NCI-H2196 treated with DMSO at 0.1 percent for 48 hours (cell line): ENCODE measurements at regions not wholly inside any gene's neighbourhood (a gene's known extent, or its start where the extent isn't known, plus 50 kb on each side); places are given as distances from the start of the nearest gene placed in this dataset.
"Not testable (repeated sequence)": the region's sequence is repeated elsewhere in the genome, so short reads cannot be mapped to it uniquely, and the experiment has no call there.

Source experiments
- DNase-seq: peaks from one replicate; lab custom pipeline; 2025; ENCODE audit not compliant: unreplicated experiment; lab: John Stamatoyannopoulos, UW

DNA sequence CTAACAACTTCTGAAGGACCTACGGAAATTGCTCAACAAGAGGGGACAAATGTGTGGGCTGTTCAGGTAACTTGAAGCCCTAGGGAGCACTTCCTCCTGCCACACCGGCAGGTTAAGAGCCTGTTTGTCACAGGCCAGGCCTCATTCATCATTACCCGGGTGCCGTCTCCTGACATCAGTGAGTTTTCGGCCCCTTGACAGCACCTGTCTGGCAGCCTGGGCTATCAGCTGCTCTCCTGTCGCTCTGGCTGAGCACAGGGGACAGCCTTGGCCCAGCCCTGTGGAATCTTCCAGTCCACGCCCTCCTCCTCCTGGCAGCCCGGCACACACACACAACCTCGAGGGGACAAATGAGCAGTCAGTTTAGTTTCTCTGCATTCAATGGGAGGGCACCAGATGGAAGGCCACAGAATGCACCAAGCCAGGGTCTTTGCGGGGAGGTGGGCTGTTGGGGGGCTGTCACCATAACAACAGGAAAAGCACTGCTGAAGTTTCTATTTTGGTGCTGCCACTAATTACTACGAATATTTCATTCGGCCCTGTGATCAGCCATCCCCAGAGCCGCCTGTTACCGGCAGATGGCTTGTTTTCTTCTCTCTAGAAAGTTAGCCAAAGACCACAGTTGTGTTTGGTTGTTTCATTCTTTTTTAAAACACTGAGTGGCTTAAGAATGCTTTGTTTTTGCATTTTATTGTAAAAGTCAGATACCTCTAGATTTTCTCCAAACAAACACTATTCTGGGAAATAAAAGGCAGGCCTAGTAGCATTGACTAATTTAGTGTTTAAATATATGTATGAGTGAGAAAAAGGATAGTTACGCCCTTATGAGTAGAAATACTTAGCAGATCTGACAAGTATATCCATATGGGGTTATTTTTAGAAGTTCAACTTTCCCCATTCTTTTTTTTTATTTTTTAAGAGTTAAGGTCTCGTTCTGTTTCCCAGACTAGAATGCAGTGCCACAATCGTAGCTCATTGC is 189.9 kb upstream of the NDUFV2 start:
- no peak for DNase-seq

- DNase-seq = not testable (repeated sequence)
Observed at GRCh38 chr18:8913606-8914403, 188.7 kb upstream of the NDUFV2 start.

DNA sequence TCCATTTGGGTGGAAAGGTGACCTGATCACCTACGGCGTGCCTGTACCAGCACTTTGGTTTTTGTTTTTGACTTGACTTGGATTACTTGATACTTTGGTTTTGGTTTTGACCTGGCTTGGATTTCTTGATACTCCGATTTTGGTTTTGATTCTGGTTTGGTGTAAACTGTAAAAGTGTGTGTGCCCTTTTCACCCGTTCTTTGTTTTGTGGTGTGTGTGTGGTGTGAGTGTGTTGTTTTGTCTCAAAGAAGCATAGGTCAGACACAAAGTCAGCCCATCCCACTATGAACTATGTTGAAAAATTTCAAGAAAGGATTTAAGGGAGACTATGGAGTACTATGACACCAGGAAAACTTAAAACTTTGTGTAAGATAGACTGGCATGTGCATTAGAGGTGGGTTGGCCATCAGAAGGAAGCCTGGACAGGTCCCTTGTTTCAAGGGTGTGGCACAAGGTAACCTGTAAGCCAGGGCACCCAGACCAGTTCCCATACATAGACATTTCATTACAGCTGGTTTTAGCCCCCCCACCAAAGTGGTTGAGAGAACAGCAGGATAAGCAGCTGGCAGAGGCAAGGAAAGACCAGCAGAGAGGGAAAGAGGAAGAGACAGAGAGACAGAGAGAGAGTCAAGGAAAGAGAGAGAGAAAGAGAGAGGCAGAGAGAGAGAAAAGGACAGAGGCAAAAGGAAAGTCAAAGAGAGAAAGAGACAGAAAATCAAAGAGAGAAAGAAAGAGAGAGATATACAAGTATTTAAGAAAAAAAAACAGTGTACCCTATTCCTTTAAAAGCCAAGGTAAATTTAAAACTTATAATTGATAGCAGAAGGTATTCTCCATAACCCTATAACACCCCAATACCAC is 187.9 kb upstream of the NDUFV2 start:
- DNase-seq = not testable (repeated sequence)

DNA sequence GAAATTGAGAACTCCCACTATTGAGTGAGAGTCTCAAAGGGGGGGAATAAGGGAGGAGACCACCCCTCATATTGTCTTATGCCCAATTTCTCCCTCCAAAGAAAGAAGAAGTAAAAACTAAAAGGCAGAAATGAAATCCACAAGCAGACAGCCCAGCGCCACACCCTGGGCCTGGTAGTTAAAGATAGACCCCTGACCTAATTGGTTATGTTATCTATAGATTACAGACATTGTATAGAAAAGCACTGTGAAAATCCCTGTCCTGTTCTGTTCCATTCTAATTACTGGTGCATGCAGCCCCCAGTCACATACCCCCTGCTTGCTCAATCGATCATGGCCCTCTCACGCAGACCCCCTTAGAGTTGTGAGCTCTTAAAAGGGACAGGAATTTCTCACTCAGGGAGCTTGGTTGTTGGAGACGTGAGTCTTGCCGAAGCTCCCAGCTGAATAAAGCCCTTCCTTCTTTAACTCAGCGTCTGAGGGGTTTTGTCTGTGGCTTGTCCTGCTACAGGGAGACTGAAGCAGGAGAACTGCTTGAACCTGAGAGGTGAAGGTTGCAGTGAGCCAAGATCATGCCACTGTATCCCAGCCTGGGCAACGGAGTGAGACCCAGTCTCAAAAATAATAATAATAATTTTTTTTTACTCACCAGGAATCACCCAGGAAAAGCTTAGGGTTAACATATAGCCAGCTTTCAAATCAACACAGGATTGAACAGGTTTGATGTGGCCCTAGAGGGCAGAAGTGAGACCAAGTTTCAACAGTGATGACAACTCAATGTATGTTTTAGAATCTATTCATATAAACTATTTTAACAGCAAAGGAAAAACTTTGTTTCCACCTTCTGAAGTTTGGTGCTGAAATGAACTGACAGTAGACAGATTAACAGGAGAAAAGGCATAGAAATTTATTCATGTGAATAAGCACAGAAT is 181.4 kb upstream of the NDUFV2 start:
- not testable (repeated sequence) for DNase-seq

DNA sequence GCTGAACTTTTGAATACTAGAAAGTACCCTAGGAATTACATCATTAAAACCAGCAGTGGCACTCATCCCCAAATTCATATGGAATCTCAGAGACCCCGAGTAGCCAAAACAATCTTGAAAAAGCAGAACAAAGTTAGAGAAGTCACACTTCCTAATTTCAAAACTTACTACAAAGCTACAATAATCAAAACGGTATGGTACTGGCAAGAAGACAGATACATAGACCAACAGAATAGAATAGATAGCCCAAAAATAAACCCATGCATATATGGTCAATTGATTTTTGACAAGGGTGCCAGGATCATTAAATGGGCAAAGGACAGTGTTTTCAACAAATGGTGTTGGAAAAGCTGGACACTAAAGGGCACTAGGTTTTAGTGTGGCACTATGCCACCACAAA is 176.0 kb upstream of the NDUFV2 start:
- DNase-seq = no peak

- DNase-seq = no peak
Observed at GRCh38 chr18:8928044-8928443, 174.5 kb upstream of the NDUFV2 start.

DNA sequence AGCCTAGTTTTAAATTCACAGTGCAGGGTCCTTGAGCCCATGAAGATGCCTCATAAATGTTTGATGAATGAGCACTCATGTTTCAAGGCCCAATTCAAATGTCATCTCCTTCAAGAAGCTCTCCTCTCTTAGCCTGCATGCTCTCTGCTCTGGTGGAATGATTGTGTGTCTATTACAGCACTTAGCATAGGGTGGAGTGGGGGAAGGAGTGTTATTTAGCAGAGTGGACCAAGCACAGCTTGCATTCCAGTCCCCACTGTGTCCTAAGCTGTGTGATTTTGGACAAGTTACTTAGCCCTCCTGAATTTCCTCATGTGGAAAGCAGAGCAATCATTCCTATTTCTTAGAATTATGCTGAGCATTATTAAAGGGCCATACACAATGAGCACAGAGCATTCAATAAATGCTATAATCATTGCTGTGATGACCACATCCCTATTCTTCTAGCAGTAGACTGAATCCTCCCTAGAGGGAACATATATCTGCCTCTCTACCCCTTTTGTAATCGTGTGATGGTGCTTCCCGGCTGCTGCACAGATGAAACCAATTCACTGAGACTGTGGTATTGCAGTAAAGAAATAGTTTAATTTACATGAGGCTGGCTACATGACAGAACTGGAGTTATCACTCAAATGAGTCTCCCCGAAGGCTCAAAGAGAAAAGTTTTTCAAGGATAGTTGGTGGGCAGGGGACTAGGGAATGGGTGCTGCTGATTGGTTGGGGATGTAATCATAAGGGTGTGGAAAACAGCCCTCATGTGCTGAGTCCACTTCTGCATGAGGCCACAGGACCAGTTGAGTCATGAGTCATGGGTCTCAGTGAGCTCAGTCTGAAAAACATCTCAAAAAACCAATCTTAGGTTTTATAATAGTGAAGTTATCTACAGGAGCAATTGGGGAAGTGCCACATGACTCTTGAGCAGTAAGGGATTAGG is 173.4 kb upstream of the NDUFV2 start:
- DNase-seq = no peak

DNA sequence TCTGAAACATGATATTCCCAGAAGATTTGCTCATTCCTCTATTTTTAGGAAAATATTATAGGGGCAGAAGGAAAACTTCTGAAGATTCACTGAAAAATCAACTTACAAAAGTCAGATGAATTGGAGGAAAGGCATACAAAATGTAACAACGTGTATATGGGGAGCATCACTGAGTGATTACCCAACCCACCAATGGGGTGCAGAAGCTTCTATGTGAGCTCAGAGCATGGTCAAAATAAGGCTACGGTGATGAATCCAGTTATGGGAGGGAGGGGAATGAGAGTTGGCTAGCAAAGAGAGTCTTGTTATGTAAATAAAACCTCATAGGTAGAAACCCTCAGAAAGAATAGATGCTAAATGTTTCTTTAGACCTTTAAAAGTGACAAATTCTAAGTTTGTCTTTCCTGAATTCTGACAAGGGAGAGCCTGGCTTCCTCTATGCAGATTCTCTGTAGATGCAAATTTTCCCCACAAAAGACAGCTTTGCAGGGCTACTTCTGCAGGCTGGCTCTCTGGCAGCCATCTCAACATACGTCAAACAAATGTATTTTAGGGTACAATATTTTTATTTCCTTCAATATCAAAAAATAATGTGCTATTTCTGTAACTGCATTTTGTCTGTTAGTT is 171.4 kb upstream of the NDUFV2 start:
- no peak for DNase-seq

DNA sequence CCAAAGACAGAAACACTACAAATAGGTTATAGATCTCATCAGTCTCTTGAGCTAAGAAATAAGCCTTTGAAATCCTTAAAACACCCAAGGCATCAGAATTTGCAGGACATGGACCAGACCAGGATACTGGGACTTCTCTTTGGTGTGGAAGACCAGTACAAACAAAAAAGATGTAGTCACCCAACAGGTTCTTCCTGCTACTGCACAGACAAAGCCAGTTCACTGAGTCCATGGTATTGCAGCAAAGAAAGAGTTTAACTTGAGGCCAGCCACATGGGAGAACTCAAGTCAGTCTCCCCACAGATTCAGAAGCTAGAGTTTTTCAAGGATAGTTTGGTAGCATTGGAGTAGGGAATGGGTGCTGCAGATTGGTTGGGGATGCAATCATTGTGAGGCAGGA is 169.6 kb upstream of the NDUFV2 start:
- no peak for DNase-seq

- DNase-seq = no peak
Observed at GRCh38 chr18:8933714-8934284, 168.7 kb upstream of the NDUFV2 start.

GRCh38 chr18:8935346-8935745 is 167.2 kb upstream of the NDUFV2 start:
- DNase-seq = not testable (repeated sequence)

DNA sequence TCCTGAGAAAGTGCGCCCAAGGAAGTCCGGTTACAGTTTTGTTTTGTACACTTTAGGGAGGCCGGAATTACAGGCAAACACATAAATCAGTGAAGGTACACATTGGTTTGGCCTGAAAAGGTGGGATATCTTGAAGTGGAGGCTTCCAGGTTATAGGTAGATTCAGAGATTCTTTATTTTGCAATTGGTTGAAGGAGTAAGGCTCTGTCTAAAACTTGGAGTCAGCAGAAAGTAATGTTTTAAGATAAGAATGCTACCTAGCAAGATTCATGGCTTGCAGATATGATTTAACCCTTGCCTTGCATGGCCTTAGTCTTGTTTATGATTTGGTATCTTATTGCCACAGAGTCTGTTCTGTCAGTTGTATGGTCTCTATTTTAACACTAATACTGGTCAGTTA is 165.9 kb upstream of the NDUFV2 start:
- DNase-seq = no peak

GRCh38 chr18:8937160-8938094 is 165.1 kb upstream of the NDUFV2 start:
- no peak for DNase-seq

DNA sequence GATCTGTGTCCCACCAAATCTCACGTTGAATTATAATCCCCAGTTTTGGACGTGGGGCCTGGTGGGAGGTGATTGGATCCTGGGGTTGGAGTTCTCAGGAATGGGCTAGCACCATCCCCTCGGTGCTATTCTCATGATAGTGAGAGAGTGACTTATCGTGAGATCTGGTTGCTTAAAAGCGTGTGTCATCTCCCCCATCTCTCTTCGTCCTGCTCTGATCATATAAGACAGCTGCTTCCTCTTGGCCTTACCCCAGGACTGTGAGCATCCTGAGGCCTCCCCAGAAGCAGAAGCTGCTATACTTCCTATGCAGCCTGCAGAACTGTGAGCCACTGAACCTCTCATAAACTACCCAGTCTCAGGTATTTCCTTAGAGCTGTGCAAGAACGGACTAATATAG is 163.7 kb upstream of the NDUFV2 start:
- DNase-seq = no peak

GRCh38 chr18:8942021-8942908 is 160.2 kb upstream of the NDUFV2 start:
- DNase-seq = no peak
